ENCODE measurements at regions not wholly inside any gene's neighbourhood (a gene's known extent, or its start where the extent isn't known, plus 50 kb on each side); places are given as distances from the start of the nearest gene placed in this dataset.

DNA sequence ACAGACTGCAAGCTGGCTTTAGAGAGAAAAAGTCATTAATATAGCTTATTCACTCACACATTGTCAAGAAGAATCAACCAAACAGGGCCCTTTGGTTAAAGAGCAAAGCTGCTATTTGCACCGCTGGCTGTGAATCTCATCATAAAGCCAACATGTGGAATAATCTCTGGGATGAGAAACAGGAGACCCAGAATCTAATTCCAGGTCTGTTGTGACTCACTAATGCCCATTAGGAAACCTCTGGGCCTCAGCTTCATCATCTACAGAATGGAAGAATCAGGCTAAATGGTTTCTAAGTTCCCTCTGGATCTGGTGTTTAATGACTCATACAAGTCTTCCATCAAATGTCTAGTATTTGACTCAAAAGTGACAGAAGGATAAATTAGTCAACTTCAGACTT, 591.7 kb upstream of the DDX18 start:
- no peak overlapping the region for H2BK5ac ChIP-seq (ENCODE audit: low read depth, low read length, poor library complexity, severe bottlenecking)
- intact Hi-C loops (cut with micrococcal nuclease) = no loop called here
- H3K36me3 ChIP-seq (ENCODE audit: control insufficient read depth, insufficient read depth, low read length) = no peaks in the 10 kb centered on the region
- H2BK20ac ChIP-seq (ENCODE audit: low read depth, low read length) = no peak overlapping the region
- H4K20me1 ChIP-seq (ENCODE audit: insufficient read depth, low read length) = no peaks in the 10 kb centered on the region
- H4K91ac ChIP-seq (ENCODE audit: insufficient read depth, low read depth, low read length) = no peak overlapping the region
- POLR2A ChIA-PET (ENCODE audit: unreplicated experiment) = no interaction called here
- no peak overlapping the region for H3K4me2 ChIP-seq (ENCODE audit: low read depth, low read length)
- H3K56ac ChIP-seq (ENCODE audit: extremely low read depth, insufficient read depth, low read length) = no peak overlapping the region
- no peak overlapping the region for H3K14ac ChIP-seq (replicated peaks; ENCODE audit: low read depth, low read length)
- no peak overlapping the region for H2BK120ac ChIP-seq (ENCODE audit: low read depth, low read length)
- no CpG with 5 or more reads among the region's 1 CpG for whole genome bisulfite sequencing, 2 experiments (ENCODE audit: extremely low coverage in 2 of 2, insufficient read length in 1 of 2)
- H3K4me1 ChIP-seq (ENCODE audit: control insufficient read depth, insufficient read depth, low read length) = no peaks in the 10 kb centered on the region
- CTCF ChIA-PET = no interaction called here
- no peak overlapping the region for H3K18ac ChIP-seq (ENCODE audit: low read depth, low read length)
- no peak overlapping the region for H3K4me3 ChIP-seq (ENCODE audit: insufficient read depth, low read depth, low read length)
- H4K8ac ChIP-seq (ENCODE audit: low read depth in 2 of 2, low read length in 2 of 2) = no peak overlapping the region
- no peak for TF ChIP-seq SMC3 (IDR thresholded peaks at IDR 0.05; ENCODE audit: low read depth, low read length)
- TF ChIP-seq BHLHE40 (IDR thresholded peaks at IDR 0.05; ENCODE audit: low read depth, low read length) = no peak
- no peak for TF ChIP-seq RAD21 (IDR thresholded peaks at IDR 0.05; ENCODE audit: low read length)
- no peak for TF ChIP-seq RFX5 (IDR thresholded peaks at IDR 0.05; ENCODE audit: low read depth, low read length)
- TF ChIP-seq, protein P1, sequence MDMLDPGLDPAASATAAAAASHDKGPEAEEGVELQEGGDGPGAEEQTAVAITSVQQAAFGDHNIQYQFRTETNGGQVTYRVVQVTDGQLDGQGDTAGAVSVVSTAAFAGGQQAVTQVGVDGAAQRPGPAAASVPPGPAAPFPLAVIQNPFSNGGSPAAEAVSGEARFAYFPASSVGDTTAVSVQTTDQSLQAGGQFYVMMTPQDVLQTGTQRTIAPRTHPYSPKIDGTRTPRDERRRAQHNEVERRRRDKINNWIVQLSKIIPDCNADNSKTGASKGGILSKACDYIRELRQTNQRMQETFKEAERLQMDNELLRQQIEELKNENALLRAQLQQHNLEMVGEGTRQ (IDR thresholded peaks at IDR 0.05; ENCODE audit: low read depth, low read length) = no peak
- TF ChIP-seq CEBPB (IDR thresholded peaks at IDR 0.05; ENCODE audit: low read depth, low read length) = no peak
- no peak for TF ChIP-seq FOS (IDR thresholded peaks at IDR 0.05; ENCODE audit: low read depth, low read length)
- in situ Hi-C loops (cut with MboI; ENCODE audit: low sequenced_read_pairs) = no loop called here
- H2AK5ac ChIP-seq (ENCODE audit: low read depth, low read length) = no peak overlapping the region
- H2AFZ ChIP-seq (replicated peaks; ENCODE audit: low read length, poor library complexity) = no peak overlapping the region
- no peak overlapping the region for H2BK15ac ChIP-seq (ENCODE audit: low read depth, low read length)
- H3K4ac ChIP-seq (ENCODE audit: low read depth, low read length) = no peak overlapping the region
- H2AK9ac ChIP-seq (replicated peaks; ENCODE audit: low read depth, low read length, poor library complexity) = no peak overlapping the region
- no peak for ATAC-seq (ENCODE audit: low read depth)
- H3K9me3 ChIP-seq (ENCODE audit: control insufficient read depth, insufficient read depth, low read length) = peaks cover 2% of the 10 kb centered on the region; the same call in 1 of the 2 replicates
- dilution Hi-C loops (cut with HindIII; ENCODE audit: low sequenced_read_pairs, unreplicated experiment) = no loop called here
- no peaks in the 10 kb centered on the region for H3K9me1 ChIP-seq (ENCODE audit: insufficient read depth, low read length)
- H3K27me3 ChIP-seq (ENCODE audit: control insufficient read depth, insufficient read depth, low read length) = no peaks in the 10 kb centered on the region
- no peak overlapping the region for H3K9ac ChIP-seq (ENCODE audit: low read depth, low read length)
- no peak overlapping the region for H3K27ac ChIP-seq (ENCODE audit: insufficient read depth, low read length)
- H4K5ac ChIP-seq (ENCODE audit: low read depth, low read length) = no peak overlapping the region
- no peaks in the 10 kb centered on the region for H3K79me1 ChIP-seq (ENCODE audit: low read depth in 1 of 2, low read length in 2 of 2)
- no peak overlapping the region for H3K23ac ChIP-seq (ENCODE audit: low read depth, low read length)
- no peak for DNase-seq
- no TSS peak for BruUV-seq (replicated peaks)
